Mesothelial cell of epicardium (in vitro differentiated cells): ENCODE measurements at regions not wholly inside any gene's neighbourhood (a gene's known extent, or its start where the extent isn't known, plus 50 kb on each side); places are given as distances from the start of the nearest gene placed in this dataset.

Source experiments
- DNase-seq, 2 experiments: peaks; one replicate each; pipeline ENCODE4 v3.0.0; 2021; ENCODE audit warnings: low spot score in 2 of 2; ENCODE audit not compliant: unreplicated experiment in 2 of 2
- H3K27ac Mint-ChIP-seq: 2 replicates; pipeline ENCODE4 v1.8.0; 2021; ENCODE audit warnings: mixed read lengths
- H3K27me3 Mint-ChIP-seq: 2 replicates; pipeline ENCODE4 v1.8.0; 2021; ENCODE audit warnings: low read depth, mixed read lengths
- H3K36me3 Mint-ChIP-seq: 2 replicates; pipeline ENCODE4 v1.8.0; 2021; ENCODE audit warnings: mixed read lengths
- H3K4me1 Mint-ChIP-seq: 2 replicates; pipeline ENCODE4 v1.8.0; 2021; ENCODE audit warnings: mixed read lengths
- H3K4me3 Mint-ChIP-seq: 2 replicates; pipeline ENCODE4 v1.8.0; 2021; ENCODE audit warnings: mild to moderate bottlenecking, moderate library complexity, mixed read lengths
- H3K9me3 Mint-ChIP-seq: 2 replicates; pipeline ENCODE4 v1.8.0; 2021; ENCODE audit warnings: mixed read lengths
- CTCF ChIP-seq: fragments of 200-600 bp; sonication (generic); IDR thresholded peaks from one replicate; pipeline ENCODE4 v1.5.0; 2021; ENCODE audit warnings: antibody characterized with exemption; ENCODE audit not compliant: unreplicated experiment

GRCh38 chr11:128165572-128165971 is 421.8 kb downstream of the ETS1 start:
- Mint-ChIP-seq H3K4me1 (no peaks in the 10 kb centered on the region), H3K27me3 (peaks cover 3% of the 10 kb centered on the region), H3K36me3 (no peaks in the 10 kb centered on the region), H3K27ac (no peak overlapping the region), H3K4me3 (no peak overlapping the region), H3K9me3 (no peaks in the 10 kb centered on the region)
- no peak for DNase-seq
- TF ChIP-seq CTCF: no peak

GRCh38 chr11:128164080-128164741 is 423.1 kb downstream of the ETS1 start:
- no peak overlapping the region for H3K4me3 Mint-ChIP-seq
- no peaks in the 10 kb centered on the region for H3K4me1 Mint-ChIP-seq
- DNase-seq: no peak
- peaks cover 3% of the 10 kb centered on the region for H3K27me3 Mint-ChIP-seq
- H3K36me3 Mint-ChIP-seq: no peaks in the 10 kb centered on the region
- TF ChIP-seq CTCF: no peak
- H3K27ac Mint-ChIP-seq: no peak overlapping the region
- no peaks in the 10 kb centered on the region for H3K9me3 Mint-ChIP-seq

GRCh38 chr11:128161994-128162393 is 425.4 kb downstream of the ETS1 start:
- no peaks in the 10 kb centered on the region for H3K27me3 Mint-ChIP-seq
- no peaks in the 10 kb centered on the region for H3K9me3 Mint-ChIP-seq
- peaks cover 2% of the 10 kb centered on the region for H3K4me1 Mint-ChIP-seq
- no peak overlapping the region for H3K4me3 Mint-ChIP-seq
- DNase-seq: no peak
- H3K27ac Mint-ChIP-seq: no peak overlapping the region
- no peak for TF ChIP-seq CTCF
- H3K36me3 Mint-ChIP-seq: no peaks in the 10 kb centered on the region

GRCh38 chr11:128161436-128161835 is 425.9 kb downstream of the ETS1 start:
- no peaks in the 10 kb centered on the region for H3K27me3 Mint-ChIP-seq
- H3K4me3 Mint-ChIP-seq: no peak overlapping the region
- no peak for DNase-seq
- no peak for TF ChIP-seq CTCF
- H3K36me3 Mint-ChIP-seq: no peaks in the 10 kb centered on the region
- H3K9me3 Mint-ChIP-seq: no peaks in the 10 kb centered on the region
- H3K4me1 Mint-ChIP-seq: peaks cover 4% of the 10 kb centered on the region
- H3K27ac Mint-ChIP-seq: no peak overlapping the region

- no peak overlapping the region for H3K27ac Mint-ChIP-seq
- no peak for TF ChIP-seq CTCF
- H3K36me3 Mint-ChIP-seq: no peaks in the 10 kb centered on the region
- H3K9me3 Mint-ChIP-seq: no peaks in the 10 kb centered on the region
- H3K27me3 Mint-ChIP-seq: no peaks in the 10 kb centered on the region
- no peak for DNase-seq
- no peak overlapping the region for H3K4me3 Mint-ChIP-seq
- H3K4me1 Mint-ChIP-seq: peaks cover 4% of the 10 kb centered on the region
Observed at GRCh38 chr11:128158860-128159259, 428.5 kb downstream of the ETS1 start.
